HEK293 (cell line): ENCODE measurements at regions not wholly inside any gene's neighbourhood (a gene's known extent, or its start where the extent isn't known, plus 50 kb on each side); places are given as distances from the start of the nearest gene placed in this dataset.

ENCODE experiments used
- CTCF ChIP-seq: fragments of 450-650 bp; formaldehyde crosslinking; IDR thresholded peaks from 2 replicates; pipeline ENCODE4 v1.5.1; 2016; ENCODE audit warnings: missing biosample characterization, missing genetic modification characterization
- MEIS1 ChIP-seq: sonication (generic); formaldehyde crosslinking; IDR thresholded peaks from 2 replicates; pipeline ENCODE4 v1.8.1; 2022; ENCODE audit warnings: missing genetic modification reagents, mild to moderate bottlenecking, borderline replicate concordance
- PBX3 ChIP-seq: sonication (generic); formaldehyde crosslinking; IDR thresholded peaks from 2 replicates; pipeline ENCODE4 v1.8.1; 2022; ENCODE audit warnings: mild to moderate bottlenecking, moderate library complexity, missing genetic modification reagents
- PRDM4 ChIP-seq: fragments of 450-650 bp; formaldehyde crosslinking; IDR thresholded peaks from 2 replicates; pipeline ENCODE4 v1.5.1; 2017; ENCODE audit warnings: missing biosample characterization, missing genetic modification characterization
- SP2 ChIP-seq: fragments of 450-650 bp; formaldehyde crosslinking; IDR thresholded peaks from 2 replicates; pipeline ENCODE4 v1.5.1; 2016; ENCODE audit warnings: missing biosample characterization, missing genetic modification characterization
- YY1 ChIP-seq: fragments of 450-650 bp; formaldehyde crosslinking; IDR thresholded peaks from 2 replicates; pipeline ENCODE4 v1.5.1; 2018; ENCODE audit warnings: missing biosample characterization, missing genetic modification characterization
- ZNF18 ChIP-seq: fragments of 450-650 bp; formaldehyde crosslinking; IDR thresholded peaks from 2 replicates; pipeline ENCODE4 v1.5.1; 2016; ENCODE audit warnings: missing biosample characterization, missing genetic modification characterization
- ZNF26 ChIP-seq: fragments of 450-650 bp; formaldehyde crosslinking; IDR thresholded peaks from 2 replicates; pipeline ENCODE4 v1.5.1; 2016; ENCODE audit warnings: missing biosample characterization, missing genetic modification characterization
- ZNF48 ChIP-seq: fragments of 450-650 bp; formaldehyde crosslinking; IDR thresholded peaks from 2 replicates; pipeline ENCODE4 v1.5.1; 2016; ENCODE audit warnings: missing biosample characterization, missing genetic modification characterization
- ZNF571 ChIP-seq: fragments of 450-650 bp; formaldehyde crosslinking; IDR thresholded peaks from 2 replicates; pipeline ENCODE4 v1.5.0; 2017; ENCODE audit warnings: missing biosample characterization, missing genetic modification characterization
- ZNF670 ChIP-seq: fragments of 450-650 bp; formaldehyde crosslinking; IDR thresholded peaks from 2 replicates; pipeline ENCODE4 v1.5.1; 2016; ENCODE audit warnings: missing biosample characterization, missing genetic modification characterization, low read depth

- TF ChIP-seq CTCF, result no peak
- no peak for TF ChIP-seq ZNF670 (tag by site-specific recombination)
- no peak for TF ChIP-seq ZNF571 (tag by site-specific recombination)
- no peak for TF ChIP-seq MEIS1 (CRISPR knock-in tag)
- no peak for TF ChIP-seq PRDM4 (tag by site-specific recombination)
- no peak for TF ChIP-seq ZNF26 (tag by site-specific recombination)
- TF ChIP-seq SP2 (tag by site-specific recombination), result no peak
- TF ChIP-seq ZNF48 (tag by site-specific recombination), result no peak
- TF ChIP-seq PBX3 (CRISPR knock-in tag), result no peak
- TF ChIP-seq YY1, result no peak
- no peak for TF ChIP-seq ZNF18 (tag by site-specific recombination)
Observed at GRCh38 chr1:218938259-218938658, 235.4 kb upstream of the LYPLAL1 start.
